HG02678 (cell line): ENCODE measurements at regions not wholly inside any gene's neighbourhood (a gene's known extent, or its start where the extent isn't known, plus 50 kb on each side); places are given as distances from the start of the nearest gene placed in this dataset.
"Not testable (repeated sequence)": the region's sequence is repeated elsewhere in the genome, so short reads cannot be mapped to it uniquely, and the experiment has no call there.

Experiments
- ATAC-seq: cut with Tn5 transposase; IDR thresholded peaks from one replicate; pipeline ENCODE4 v1.9.1; 2021; ENCODE audit warnings: mild to moderate bottlenecking, moderate library complexity; ENCODE audit not compliant: unreplicated experiment

DNA sequence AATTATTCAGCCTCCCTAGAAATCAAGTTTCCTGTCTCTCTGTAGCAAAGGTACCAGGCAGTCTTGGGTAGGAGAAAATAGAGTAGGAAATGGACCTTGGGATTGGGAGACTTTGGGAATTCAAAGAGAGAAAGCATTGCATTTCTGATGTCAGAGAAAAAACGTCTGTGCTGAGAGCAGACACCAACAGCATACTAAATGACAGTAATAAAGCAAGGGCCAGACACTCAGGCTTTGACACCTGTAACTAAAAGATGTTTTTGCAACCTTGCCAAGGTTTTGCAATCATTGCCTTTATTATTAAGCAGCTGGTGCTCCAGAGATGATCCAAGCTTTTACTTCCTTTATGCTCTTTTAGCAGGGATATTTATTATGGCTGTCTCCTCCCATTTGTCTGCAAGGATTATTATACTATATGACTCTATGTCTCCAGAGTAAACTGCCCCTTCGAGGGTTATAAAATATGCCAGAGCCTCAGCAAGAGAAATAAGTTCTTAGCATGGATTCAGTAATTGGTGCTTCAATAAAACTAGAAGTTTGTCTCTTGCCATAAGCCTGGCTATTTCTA lies 85.2 kb upstream of the GRAMD1B start:
- no peak for ATAC-seq

DNA sequence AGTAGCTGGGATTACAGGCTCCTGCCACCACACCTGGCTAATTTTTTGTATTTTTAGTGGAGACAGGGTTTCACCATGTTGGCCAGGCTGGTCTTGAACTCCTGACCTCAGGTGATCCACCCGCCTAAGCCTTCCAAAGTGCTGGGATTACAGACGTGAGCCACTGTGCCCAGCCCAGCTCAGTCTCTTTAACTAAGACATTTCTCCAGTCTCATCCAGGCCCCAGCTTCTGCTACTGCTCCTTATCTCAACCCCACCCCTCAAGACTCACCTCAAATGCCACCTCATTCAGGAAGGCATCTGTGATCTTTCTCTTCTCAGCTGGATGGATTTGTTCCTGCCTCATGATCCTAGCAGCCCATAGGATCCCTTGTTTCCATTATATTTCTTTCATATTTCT lies 85.9 kb upstream of the GRAMD1B start:
- ATAC-seq = not testable (repeated sequence)

GRCh38 chr11:123338997-123339752 lies 90.9 kb upstream of the GRAMD1B start:
- no peak for ATAC-seq

- no peak for ATAC-seq
Measured at GRCh38 chr11:123338266-123338800, 91.7 kb upstream of the GRAMD1B start.

DNA sequence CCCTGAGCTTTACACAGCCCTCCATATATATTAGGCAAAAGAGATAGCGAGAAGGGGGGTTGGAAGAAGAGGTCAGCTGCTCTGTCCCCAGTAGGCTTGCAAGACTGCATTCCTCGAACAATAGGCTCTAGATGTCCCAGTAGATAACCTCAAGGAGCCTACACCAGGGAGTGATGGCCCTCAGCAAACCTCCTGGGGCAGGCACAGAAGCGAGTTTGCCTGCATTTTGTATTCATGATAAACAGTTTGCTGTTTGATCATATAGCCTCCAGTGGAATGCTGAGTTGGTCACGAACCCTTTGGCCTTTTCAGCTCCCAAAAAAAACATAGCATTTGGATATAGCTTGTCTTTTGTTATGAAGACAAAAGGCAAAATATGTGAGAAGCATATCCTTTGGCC lies 95.1 kb upstream of the GRAMD1B start:
- no peak for ATAC-seq

- not testable (repeated sequence) for ATAC-seq
Measured at GRCh38 chr11:123332577-123332976, 97.5 kb upstream of the GRAMD1B start.

DNA sequence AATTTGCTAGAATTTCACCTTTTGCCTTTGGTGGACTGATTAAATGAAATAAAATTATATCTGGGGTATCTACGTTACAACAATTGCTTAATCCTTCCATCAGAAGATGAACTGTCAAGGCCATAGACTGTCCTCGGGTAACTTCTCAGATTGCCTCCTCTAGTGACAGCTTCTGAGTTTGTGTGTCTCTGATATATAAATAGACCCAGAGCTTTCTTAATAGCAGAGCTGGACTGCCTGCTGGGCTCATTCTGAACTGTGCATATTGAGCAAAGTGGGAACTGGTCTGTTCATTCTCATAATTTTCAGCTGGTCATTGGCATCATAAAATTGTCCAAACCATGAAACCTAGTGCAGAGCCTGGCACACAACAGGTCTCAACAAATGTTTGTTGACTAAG lies 99.1 kb upstream of the GRAMD1B start:
- ATAC-seq = no peak

- no peak for ATAC-seq
Measured at GRCh38 chr11:123330471-123330870, 99.6 kb upstream of the GRAMD1B start.

DNA sequence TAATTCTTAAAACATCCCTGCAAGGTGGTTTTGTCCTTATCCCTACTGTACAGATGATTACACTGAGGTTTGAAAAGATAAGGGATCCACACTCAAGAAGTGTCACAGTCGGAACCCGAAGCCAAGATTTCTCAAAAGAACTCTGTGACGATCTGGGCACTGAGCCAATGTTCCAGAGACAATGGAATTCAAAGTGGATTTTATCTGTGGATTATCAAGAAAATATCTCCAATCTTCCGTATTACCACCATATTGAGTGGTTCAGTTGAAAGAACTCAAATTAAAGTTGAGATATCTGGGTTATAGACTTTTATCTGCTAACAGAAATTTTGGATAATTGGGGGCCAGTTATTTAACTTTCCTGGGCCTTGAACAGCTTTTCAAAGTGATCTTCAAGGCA lies 100.0 kb upstream of the GRAMD1B start:
- no peak for ATAC-seq

DNA sequence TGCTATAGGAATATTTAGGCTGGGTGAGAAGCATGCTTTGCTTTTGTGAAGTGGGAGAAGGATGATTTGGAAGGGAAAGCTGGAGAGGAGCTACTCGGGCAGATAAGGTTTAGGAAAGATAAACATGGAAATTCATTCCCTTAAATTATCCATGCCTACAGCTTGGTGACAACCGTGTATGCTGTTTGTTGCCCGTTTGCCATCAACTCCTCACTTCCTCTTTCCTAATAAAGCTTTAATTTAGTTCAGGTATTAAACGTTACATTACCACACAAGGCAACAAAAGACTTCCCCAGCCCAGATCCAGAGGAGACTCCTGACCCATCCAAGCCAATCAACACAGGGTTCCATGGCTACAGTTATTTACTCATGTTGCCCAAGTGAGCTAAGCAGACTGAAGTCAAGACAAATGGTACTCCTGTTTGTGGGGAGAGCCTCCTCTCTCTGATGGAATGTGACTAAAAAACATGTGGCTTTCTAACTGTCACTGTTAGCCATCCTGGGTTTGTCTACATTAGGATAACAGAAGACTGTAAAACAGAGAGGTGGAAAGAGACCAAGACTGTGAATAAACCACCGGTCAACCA lies 101.7 kb upstream of the GRAMD1B start:
- no peak for ATAC-seq

DNA sequence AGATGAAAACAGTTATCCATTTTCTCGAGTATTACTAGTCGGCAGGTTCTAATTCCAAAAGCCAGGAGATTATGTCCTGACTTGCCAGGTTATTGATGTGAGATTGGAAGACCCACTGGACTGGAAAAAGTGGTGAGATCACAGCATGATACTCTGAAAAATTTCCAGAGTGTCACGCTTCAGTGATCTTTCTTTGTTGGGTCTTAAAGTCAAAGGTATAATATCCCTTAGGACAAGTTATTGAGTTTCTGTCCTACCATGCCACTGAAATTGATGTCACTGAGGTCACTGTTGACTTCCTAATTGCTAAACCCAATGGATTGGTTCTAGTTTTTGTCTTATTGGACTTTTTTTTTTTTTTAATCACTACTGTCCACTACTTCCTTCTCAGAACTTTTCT lies 104.5 kb upstream of the GRAMD1B start:
- no peak for ATAC-seq

GRCh38 chr11:123323568-123323967 lies 106.5 kb upstream of the GRAMD1B start:
- no peak for ATAC-seq

- ATAC-seq = no peak
Measured at GRCh38 chr11:123321636-123322035, 108.4 kb upstream of the GRAMD1B start.

GRCh38 chr11:123318623-123319022 lies 111.4 kb upstream of the GRAMD1B start:
- ATAC-seq = no peak

DNA sequence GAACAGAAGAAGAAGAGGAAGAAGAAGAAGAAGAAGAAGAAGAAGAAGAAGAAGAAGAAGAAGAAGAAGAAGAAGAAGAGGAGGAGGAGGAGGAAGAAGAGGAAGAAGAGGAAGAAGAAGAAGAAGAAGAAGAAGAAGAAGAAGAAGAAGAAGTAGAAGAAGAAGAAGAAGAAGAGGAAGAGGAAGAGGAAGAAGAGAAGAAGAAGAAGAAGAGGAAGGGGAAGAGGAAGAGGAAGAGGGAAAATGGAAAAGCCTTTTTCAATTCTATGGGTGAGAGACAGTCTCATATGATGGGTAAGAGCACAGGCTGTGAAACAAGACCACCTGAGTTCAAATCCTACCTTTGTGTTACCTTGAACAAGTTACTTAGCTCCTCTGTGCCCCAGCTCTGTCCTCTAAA lies 111.9 kb upstream of the GRAMD1B start:
- not testable (repeated sequence) for ATAC-seq

- ATAC-seq = no peak
Measured at GRCh38 chr11:123316003-123316402, 114.1 kb upstream of the GRAMD1B start.

DNA sequence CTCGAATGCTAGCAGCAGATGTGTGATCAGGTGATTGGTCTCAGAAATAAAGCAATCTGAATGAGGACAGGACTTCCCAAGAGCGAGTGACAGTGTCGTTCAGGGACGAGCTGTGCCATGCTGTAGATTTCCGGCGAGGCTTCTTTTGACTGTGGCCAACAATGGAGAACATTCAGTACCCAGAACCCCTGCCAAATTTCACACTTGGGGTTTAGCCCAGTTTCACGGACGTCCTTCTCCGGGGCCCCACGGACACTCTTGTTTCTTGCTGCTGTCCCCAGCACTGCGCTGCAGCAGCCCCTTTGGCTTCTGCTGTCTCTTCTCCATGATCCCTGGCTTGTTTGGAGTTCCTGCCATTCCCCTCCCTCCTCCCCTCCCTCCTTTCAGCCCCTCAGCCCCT lies 115.1 kb upstream of the GRAMD1B start:
- ATAC-seq = no peak

- no peak for ATAC-seq
Measured at GRCh38 chr11:123313262-123313661, 116.8 kb upstream of the GRAMD1B start.

GRCh38 chr11:123308077-123308476 lies 113.0 kb upstream of the CLMP start:
- no peak for ATAC-seq

DNA sequence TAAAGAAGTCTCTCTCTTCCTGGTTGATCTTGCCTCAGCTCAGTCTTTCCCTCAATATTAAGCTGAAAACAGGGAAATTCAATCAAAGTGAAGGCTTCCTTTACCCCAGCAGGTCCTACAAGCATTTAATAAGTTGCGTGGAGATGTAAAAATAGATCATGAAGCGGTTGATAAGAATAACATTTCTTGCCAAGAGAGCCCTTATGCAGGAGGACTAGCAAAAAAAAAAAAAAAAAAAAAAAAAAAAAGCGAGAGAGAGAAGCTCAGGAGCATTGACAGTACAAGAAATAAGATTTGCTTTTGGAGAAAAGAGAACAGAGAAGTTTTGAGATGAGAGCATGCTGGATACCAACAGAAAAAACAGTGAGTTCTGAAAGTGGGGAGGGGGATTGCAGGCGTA lies 112.2 kb upstream of the CLMP start:
- ATAC-seq = no peak

- ATAC-seq = no peak
Measured at GRCh38 chr11:123306531-123306930, 111.5 kb upstream of the CLMP start.
